GM21423 (cell line): ENCODE measurements at regions not wholly inside any gene's neighbourhood (a gene's known extent, or its start where the extent isn't known, plus 50 kb on each side); places are given as distances from the start of the nearest gene placed in this dataset.
A peak's percentile ranks its signal among the peaks of the same experiment; 100 is the strongest.
"Not testable (repeated sequence)": the region's sequence is repeated elsewhere in the genome, so short reads cannot be mapped to it uniquely, and the experiment has no call there.

ENCODE experiments used
- ATAC-seq: cut with Tn5 transposase; IDR thresholded peaks from one replicate; pipeline ENCODE4 v1.9.1; 2021; ENCODE audit warnings: mild to moderate bottlenecking, moderate library complexity; ENCODE audit not compliant: unreplicated experiment

DNA sequence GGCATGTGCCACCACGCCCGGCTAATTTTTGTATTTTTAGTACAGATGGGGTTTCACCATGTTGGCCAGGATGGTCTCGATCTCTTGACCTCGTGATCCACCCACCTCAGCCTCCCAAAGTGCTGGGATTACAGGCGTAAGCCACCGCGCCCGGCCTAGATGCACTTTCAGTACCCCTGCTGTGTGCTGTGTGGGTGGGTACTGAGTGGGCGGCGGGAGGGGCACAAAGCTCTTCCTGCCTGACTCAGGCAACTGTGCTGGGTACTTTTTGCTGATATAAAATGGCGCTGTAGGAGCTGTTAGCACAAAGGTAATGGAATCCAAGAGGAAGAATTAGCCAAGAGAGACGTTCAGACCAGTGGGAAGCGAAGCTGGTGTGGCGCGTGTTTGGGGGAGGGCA is 79.6 kb upstream of the HES1 start:
- ATAC-seq, result not testable (repeated sequence)

DNA sequence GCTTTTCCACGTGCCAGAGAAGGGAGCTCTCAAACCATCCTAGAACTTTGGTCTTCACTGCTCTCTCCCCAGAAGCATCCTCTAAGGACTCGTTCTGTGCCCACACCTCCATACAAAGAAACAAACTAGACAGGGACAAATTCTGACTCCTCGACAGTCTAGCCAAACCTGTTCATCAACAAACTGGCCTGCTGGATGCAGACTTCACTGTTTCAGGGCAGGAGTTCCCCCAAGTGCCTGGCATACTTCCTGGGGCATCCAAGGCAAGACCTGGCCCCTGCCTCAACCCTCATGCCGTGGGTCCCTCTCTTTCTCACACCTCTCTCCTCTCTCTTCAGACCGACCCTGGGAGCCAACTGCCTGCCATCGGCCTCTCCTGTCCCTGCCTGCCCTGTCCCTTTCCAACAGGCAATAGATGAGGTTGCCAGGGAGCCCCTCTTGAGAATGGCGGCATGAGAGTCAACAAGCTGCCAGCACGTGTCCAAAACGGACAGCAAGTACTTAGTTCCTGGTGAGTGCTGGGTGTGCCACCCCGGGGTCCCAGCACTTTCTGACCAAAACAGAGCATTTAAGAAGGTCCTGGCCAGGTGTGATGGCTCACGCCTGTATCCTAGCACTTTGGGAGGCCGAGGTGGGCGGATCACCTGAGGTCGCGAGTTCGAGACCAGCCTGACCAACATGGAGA is 79.1 kb upstream of the HES1 start:
- no peak for ATAC-seq

DNA sequence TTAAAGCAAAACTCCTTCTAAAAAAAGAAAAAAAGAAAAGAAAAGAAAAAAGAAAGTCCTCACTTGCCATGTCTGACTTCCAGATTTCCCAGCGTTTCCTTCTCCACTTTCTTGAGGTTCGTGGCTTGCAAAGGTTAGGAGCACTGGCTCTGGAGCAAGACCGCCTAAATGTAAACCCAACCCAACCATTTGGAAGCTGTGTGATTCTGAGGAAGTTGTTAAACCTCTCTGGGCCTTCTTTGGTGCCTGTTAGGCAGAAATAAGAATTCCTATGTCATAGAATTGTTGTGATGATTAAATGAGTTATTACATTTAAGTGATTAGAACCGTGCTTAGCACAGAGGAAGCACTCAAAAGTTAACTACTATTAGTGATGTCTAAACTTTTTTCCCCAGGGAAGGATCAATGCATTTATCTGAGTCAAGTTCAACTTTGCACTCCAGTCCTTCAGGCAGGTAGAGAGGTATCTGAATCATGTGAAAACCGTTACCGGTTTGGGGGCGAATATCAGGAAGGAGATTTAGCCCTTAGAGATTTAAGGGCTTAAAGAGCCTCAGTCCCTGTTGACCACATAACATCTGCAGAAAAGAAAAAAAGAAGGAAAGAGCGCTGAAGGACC is 78.3 kb upstream of the HES1 start:
- ATAC-seq, result no peak

DNA sequence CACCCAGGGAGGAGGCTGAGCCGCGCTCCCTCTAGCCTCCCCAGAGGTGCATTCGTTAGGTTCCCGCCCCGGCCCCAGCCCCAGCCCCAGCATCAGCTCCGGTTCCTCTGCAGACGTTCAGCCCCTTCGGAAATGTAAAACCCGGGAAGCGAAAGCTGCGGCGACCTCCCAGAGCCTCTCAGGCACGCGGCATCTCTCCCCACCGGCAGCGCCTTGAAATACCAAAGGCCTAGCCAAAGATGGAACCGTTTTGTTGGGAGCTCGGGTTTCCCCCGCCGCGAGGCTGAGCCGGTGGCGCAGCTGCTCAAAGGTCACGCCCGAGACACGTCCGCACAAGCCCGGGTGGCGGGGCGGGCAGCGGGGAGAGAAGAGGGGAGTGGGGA is 77.8 kb upstream of the HES1 start:
- ATAC-seq, result no peak

DNA sequence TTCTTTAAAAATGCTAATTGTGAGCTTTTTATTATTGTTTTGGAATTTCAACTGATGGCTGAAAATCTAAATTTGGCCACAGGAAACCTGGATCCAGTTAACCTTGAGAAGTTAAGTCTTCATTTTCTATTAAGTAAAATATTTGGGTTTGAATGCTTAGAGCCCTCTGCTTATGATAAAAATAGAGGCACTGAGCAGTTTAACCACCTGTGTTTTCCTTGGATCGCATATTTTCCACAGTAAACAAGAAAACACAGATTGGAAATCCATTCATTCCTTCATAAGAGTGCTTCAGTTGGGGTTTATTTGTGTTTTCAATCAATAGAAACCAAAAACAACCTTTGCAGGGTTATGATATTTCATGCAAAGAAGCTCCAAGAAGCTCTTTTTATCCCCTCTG is 77.2 kb upstream of the HES1 start:
- no peak for ATAC-seq

DNA sequence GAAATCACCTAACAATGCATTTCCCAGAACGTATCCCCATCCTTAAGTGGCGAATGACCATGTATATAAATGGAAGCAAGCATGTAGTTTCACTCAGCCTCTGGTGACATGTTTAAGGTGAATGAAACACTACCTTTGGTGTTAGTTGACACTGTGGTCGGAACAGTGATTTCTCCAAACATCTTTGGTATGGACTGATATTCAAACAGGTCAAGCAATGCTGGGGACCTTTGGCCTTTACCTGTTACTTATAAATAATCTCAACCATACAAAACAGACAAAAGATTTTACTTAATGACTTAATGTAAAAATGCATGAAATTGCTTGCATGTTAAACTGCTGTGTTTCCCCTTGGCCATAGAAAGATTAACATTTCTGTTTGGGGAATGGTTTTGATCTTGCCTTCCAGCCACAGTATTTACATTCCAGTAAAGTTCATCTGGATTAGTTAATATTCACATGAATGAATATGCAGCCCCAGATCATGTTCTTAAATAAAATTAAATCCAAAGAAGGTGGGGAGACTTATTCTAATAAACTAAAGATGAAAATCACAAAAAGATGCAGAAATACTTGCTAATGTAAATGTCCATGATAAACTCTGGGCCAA is 74.4 kb upstream of the HES1 start:
- ATAC-seq, result no peak

DNA sequence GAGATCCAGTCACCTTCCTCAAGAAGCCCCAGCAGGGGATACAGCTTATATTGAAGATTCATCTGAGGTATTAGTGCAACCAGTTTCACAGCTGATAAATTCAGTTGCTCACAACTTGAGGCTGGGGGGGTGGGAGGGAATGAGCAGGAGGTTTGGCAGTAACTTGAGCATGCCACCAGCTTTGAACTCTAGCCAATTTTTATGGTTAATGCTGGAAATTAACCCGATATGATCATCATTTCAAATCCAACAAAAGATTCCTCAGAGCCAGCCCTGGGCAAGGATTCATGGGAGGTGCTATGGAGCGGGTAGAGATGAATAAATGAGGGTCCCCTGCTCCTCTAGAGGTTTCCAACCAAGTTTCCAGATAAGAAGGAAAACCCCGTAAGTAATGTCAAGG is 73.1 kb upstream of the HES1 start:
- no peak for ATAC-seq

DNA sequence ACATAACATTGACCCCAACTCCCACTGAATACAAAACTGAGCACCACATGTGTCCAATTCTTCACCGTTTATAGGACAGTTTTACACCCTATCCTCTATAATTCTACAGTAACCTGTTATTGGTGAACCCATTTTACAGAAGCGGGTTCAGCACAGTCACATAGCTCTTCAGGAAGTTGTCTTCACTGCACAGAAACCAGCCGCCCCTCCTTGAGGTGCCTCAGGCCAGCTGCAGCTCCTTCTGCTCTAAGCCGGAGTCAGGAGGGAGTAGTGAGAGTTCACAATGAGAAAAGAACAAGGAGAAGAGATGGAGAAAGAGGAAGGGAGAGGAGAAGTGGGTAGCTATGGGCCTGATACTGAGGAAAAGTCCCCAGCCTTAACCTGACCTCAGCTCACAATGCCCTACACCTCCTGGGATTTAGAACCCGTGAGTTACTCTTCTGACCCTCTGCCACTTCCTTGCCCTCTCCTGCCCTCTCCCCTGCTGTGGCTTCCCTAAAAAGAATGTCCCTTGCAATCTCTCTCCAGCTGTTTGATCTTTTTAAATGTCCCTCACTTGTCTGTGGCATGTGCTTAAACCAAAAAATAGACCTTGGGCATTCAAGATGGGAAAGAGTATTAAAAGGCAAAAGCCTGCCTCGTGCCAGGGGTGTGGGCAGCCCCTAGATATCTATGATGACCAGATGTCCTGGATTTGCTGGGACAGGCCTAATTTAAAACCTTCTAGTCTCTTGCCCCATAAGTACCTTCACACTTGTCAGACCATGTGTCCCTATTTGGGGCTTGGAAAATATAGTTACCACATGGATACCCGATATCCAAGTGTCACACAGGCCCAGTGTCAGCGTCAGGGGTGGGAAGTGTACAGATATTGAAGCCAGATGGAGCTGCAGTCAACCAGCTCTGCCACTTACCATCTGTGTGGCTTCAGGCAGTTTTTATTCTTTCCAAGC is 71.3 kb upstream of the HES1 start:
- no peak for ATAC-seq

DNA sequence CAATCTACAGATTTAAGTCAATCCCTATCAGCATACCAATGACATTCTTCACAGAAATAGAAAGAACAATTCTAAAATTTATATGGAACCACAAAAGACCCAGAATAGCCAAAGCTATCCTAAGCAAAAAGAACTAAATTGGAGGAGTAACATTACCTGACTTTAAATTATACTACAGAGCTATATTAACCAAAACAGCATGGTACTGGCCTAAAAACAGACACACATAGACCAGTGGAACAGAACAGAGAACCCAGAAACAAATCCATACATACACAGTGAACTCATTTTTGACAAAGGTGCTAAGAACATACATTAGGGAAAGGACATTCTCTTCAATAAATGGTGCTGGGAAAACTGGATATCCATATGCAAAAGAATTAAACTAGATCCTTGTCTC is 68.6 kb upstream of the HES1 start:
- ATAC-seq, result not testable (repeated sequence)

DNA sequence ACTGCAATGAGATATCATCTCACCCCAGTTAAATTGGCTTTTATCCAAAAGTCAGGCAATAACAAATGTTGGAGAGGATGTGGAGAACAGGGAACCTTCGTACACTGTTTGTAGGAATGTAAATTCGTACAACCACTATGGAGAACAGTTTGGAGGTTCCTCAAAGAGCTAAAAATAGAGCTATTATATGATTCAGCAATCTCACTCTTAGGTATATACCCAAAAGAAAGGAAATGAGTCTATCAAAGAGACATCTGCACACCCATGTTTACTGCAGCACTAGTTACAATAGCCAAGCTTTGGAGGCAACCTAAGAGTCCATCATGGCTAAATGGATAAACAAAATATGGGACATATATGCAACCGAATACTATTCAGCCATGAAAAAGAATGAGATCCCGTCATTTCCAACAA is 68.0 kb upstream of the HES1 start:
- ATAC-seq, result no peak

DNA sequence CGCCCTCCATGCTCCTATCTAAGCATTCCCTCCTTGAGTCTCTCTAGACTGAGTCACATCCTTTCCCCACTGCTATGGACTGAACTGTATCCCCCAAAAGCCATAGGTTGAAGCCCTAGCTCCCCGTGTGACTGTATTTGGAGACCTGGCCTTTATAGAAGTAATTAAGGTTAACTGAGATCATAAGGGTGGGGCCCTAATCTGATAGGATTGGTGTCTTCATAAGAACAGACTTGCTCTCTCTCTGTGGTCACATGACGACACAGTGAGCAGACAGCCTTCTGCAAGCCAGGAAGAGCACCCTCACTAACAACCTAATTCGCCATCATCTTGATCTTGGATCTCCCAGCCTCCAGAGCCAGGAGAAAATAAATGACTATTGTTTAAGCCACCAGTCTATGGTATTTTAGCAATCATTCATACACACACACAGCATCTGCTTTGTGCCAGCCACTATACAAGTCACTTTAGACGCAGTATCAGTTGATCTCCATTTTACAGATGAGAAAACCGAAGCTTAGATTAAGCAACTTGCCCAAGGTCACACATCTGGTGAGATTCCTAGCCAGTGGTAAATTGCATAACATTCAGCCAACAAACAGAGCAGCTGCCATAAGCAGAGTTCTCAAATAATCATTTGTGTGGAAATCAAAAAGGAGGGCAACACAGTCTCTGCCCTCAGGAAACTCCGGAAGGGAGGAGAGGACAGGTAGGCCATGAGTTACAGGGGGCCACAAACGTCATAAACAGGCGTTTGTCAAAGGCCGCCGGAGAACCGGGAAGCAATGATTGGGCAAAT is 66.3 kb upstream of the HES1 start:
- no peak for ATAC-seq

DNA sequence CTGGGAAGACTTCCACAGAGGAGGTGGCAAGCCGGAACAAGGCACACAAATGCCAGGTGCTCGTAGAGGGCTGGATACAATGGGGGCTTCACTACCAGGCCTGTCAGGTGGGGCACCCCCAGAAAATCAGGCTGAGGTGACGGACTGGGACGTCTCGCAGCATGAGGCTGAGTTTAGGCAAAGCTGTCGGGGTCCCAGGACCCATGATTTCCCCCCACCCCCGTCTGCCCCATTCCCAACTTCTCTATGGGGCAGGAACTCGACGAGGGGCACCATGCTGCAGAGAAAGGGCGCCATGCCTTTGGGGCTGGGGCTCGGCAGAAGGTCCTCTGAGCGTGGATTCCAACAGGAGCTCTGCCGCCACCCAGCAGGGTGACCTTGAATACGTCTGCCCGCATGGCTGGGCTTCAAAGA is 65.7 kb upstream of the HES1 start:
- no peak for ATAC-seq

DNA sequence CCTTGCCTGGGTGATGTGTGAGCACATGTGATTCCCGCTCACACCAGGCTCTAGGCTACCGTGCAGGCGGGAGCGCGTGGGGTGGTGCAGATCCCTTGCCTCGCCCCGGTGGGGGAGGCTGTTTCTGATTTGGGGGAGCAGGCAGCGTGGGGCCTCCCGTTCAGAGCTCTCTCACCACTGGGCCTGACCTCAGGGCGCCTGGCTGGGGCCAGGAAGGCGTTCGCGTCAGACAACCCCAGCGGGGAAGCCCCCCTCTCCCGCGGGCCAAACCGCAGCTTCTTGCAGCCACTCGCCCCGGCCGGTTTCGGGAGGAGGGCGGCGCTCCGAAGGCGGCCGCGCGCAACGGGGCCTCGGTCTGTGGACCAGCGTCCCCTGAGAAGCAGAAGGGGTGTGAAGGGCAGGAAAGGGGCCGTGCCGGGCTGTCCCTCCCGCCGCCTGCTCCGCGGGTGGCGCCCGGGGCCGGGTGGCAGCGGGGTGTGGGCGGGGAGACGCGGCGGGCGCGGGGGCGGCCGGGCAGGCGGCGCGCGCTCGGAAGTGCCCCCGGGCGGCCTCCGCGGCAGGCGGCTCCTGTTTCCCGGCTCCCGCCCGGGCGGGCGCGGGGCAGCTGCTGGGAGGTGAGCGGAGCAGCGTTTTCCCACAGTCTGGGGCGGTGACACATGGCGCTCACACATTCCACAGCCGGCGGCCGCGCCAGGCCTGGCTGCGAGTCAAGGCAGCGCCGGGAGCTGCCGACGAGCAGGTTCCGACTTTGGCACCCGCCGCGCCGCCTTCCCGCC is 65.1 kb upstream of the HES1 start:
- peak; percentile 90 for ATAC-seq

DNA sequence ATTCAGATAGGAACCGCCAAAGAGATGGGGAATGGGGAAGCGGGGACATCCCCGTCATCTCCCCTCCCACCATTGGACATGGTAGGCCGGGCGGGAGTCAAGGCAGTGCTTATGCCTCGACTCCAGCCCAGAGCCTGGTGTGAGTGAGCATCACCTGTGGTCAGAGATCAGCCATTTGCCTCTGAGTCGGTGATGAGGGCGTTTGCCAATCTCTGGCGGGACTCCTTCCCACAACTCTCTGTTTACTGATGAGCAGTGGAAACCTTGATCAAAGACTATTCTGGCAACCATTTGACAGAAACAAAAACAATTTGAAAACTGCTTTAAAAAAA is 63.9 kb upstream of the HES1 start:
- ATAC-seq, result no peak

DNA sequence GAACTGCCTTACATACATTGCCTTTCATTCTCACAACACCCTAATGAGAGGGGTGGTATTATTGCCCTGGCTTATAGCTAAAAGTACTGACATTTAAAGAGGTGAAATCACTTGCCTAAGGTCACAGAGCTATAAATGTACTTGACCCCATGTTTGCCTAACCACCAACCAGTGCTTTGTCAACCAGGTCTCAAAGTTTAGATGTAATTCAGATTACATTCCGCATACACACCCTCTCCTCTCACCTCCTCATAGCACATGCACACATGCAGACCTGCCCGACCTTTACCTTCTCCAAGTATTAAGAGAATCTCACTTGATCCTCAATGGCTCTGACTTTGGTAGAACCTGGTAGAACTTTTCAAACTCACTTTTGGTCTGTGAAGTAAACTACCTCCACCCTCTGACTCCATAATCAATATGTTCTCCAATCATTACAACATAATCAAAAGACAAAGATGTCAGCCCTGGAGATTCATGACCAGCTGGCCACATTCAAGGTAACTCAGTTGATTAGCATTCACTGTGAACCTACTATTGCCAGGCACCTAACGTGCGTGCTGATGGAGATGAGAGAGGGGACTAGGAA is 63.2 kb upstream of the HES1 start:
- ATAC-seq, result no peak

DNA sequence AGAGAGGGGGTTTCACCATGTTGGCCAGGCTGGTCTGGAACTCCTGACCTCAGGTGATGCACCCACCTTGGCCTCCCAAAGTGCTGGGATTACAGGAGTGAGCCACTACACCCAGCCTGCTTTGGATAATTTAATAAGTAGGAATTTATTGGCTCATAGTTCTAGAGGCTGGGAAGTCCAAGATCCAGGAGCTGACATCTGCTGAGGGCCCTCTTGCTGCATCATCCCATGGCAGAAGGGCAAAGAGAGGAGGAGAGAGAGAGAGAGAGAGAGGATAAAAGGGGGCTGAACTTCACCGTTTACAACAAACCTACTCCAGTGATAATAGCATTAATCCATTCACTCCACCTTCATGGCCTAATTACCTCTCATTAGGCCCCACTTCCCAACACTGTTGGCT is 62.0 kb upstream of the HES1 start:
- ATAC-seq, result no peak

DNA sequence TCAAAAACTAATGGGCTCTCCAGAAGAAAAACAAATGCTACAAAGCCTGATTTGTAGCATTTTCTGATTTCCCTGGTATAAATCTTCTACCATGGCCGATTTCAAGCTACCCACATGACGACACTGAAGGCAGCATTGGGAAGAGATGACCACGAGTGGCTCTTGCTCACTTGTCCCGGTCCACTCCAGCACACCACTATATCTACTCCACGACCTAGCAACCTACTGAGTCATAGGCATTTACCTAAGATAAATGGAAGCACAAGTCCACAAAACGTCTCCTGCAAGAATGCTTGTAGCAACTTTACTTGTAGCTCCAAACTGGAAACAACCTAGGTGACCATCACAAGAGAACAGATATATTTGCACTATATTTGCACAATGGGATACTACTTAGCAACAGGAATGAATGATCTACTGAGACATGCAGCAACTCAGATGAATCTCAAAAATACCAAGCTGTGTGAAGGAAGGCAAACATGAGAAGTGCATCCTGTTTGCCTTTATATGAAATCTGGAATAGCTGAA is 60.8 kb upstream of the HES1 start:
- ATAC-seq, result no peak

DNA sequence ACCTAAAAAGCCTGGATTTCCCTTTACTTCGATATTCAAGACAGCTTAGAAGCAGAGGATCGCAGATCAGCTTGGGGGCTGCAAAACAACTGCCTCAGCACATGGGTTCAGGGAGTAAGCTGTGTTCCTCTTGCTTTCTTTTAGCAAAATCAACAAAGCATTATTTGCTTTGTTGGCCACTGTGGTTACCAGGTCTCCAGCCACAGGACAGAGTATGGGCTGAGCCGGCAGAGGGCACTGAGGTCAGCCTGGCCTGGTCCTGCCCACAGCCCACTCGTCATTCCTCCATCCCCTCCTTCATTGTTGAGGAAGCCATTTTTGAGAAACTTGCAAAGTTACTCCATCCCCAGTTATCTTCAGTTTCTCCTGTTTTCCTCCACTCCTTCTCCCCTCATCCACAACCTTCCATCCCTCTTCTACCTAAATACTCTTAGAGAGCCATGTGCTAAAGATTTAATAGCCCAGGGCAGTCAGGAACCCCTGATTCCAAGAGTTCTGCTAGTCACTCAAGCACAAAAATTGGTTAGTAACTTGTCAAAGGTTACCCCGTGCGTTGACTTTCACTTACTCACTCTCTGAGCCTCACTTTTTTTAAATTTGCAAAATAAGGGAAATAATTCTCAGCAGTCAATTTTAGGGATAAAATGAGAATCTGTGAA is 60.0 kb upstream of the HES1 start:
- no peak for ATAC-seq

DNA sequence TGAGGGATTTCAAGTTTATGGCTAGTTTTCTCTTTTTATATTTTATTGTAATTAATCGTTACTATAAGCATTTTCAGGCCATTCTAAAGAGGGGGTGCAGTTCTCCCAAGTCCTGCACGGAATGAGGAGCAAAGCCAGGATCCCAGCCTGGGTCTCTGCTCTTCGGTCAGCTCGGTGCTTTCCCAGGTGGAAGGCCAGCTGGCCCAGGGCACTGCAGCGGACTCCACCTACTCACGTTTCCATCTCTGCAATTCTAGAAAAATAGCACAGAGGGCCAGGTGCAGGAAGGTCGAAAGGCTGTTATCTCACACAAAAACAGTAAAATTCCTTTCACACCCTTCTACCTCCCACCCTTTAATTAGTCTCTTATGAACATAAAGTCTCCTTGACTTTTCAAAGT is 59.5 kb upstream of the HES1 start:
- no peak for ATAC-seq
